Sigmoid colon (tissue), 4 donors: ENCODE measurements at regions not wholly inside any gene's neighbourhood (a gene's known extent, or its start where the extent isn't known, plus 50 kb on each side); places are given as distances from the start of the nearest gene placed in this dataset.

Source experiments
- CTCF ChIP-seq, 4 experiments: fragments of 450-650 bp in 3 of 4; fragments of 200-600 bp in 1 of 4; IDR thresholded peaks; one replicate each; pipeline ENCODE4 v1.5.1; 2016 to 2019; ENCODE audit warnings: antibody characterized with exemption in 4 of 4, mild to moderate bottlenecking in 3 of 4, moderate library complexity in 2 of 4
- POLR2A ChIP-seq, 2 donors: fragments of 450-650 bp; IDR thresholded peaks; one replicate each; pipeline ENCODE4 v1.6.1; 2016; ENCODE audit warnings: antibody characterized with exemption in 2 of 2, mild to moderate bottlenecking in 2 of 2, moderate library complexity in 2 of 2
- POLR2AphosphoS5 ChIP-seq, 4 donors: sonication (generic); formaldehyde crosslinking; IDR thresholded peaks; one replicate each; pipeline ENCODE4 v1.6.1; 2017; ENCODE audit warnings: antibody characterized with exemption in 4 of 4

- no peak for TF ChIP-seq CTCF (IDR thresholded peaks at IDR 0.05)
- TF ChIP-seq POLR2AphosphoS5 (IDR thresholded peaks at IDR 0.05): no peak
- no peak for TF ChIP-seq POLR2A (IDR thresholded peaks at IDR 0.05)
These were observed 424.4 kb downstream of the PMP22 start for GRCh38 chr17:14840616-14841231.
